Right atrium auricular region (tissue), 2 donors: ENCODE measurements at regions not wholly inside any gene's neighbourhood (a gene's known extent, or its start where the extent isn't known, plus 50 kb on each side); places are given as distances from the start of the nearest gene placed in this dataset.

Experiments
- DNase-seq: peaks from one replicate; pipeline ENCODE4 v3.0.0-alpha.2; 2019; ENCODE audit warnings: low spot score
- H3K27ac ChIP-seq, 2 donors: fragments of 200-600 bp; sonication (generic); 1 replicate in 1 of 2; 2 replicates in 1 of 2; pipeline ENCODE4 v1.5.1; 2016 to 2019
- H3K27me3 ChIP-seq, 2 donors: fragments of 200-600 bp; sonication (generic); one replicate each; pipeline versions ENCODE4 v1.5.1 to v1.6.0; 2017 to 2019
- H3K36me3 ChIP-seq: fragments of 200-600 bp; sonication (generic); one replicate; pipeline ENCODE4 v1.5.1; 2016
- H3K4me1 ChIP-seq, 2 donors: fragments of 200-600 bp; sonication (generic); one replicate each; pipeline versions ENCODE4 v1.5.1 to v1.6.0; 2017 to 2019
- H3K4me3 ChIP-seq, 2 donors: fragments of 200-600 bp; sonication (generic); 1 replicate in 1 of 2; 2 replicates in 1 of 2; pipeline ENCODE4 v1.5.1; 2017 to 2019; ENCODE audit warnings: mild to moderate bottlenecking in 1 of 2, moderate library complexity in 1 of 2
- H3K9me3 ChIP-seq, 2 donors: fragments of 200-600 bp; sonication (generic); one replicate each; pipeline ENCODE4 v1.5.1; 2019
- CTCF ChIP-seq, 2 donors: fragments of 200-600 bp; sonication (generic); IDR thresholded peaks; one replicate each; pipeline ENCODE4 v1.5.1; 2019; ENCODE audit warnings: antibody characterized with exemption in 2 of 2

GRCh38 chr6:133693565-133693964 lies 195.3 kb upstream of the TCF21 start:
- Histone ChIP-seq H3K36me3 (no peaks in the 10 kb centered on the region), H3K4me1 (no peaks in the 10 kb centered on the region), H3K27me3 (no peaks in the 10 kb centered on the region), H3K4me3 (no peak overlapping the region), H3K27ac (no peak overlapping the region), H3K9me3 (peaks cover 0 to 7% of the 10 kb centered on the region in 2 donors)
- no peak for DNase-seq
- no peak for TF ChIP-seq CTCF (IDR thresholded peaks at IDR 0.05)

- no peaks in the 10 kb centered on the region for H3K36me3 ChIP-seq
- no peak for DNase-seq
- TF ChIP-seq CTCF (IDR thresholded peaks at IDR 0.05) = no peak
- H3K4me3 ChIP-seq = no peak overlapping the region
- no peak overlapping the region for H3K27ac ChIP-seq
- H3K9me3 ChIP-seq = peaks cover 0 to 7% of the 10 kb centered on the region in 2 donors
- no peaks in the 10 kb centered on the region for H3K4me1 ChIP-seq
- no peaks in the 10 kb centered on the region for H3K27me3 ChIP-seq
Measured at GRCh38 chr6:133697185-133697584, 191.7 kb upstream of the TCF21 start.

- Histone ChIP-seq H3K4me3 (no peak overlapping the region), H3K27ac (no peak overlapping the region), H3K4me1 (no peaks in the 10 kb centered on the region), H3K36me3 (no peaks in the 10 kb centered on the region), H3K9me3 (peaks cover 0 to 7% of the 10 kb centered on the region in 2 donors), H3K27me3 (no peaks in the 10 kb centered on the region)
- TF ChIP-seq CTCF (IDR thresholded peaks at IDR 0.05) = no peak
- DNase-seq = no peak
Measured at GRCh38 chr6:133697666-133698065, 191.2 kb upstream of the TCF21 start.

GRCh38 chr6:133698272-133698671 lies 190.6 kb upstream of the TCF21 start:
- no peaks in the 10 kb centered on the region for H3K36me3 ChIP-seq
- TF ChIP-seq CTCF (IDR thresholded peaks at IDR 0.05) = no peak
- no peaks in the 10 kb centered on the region for H3K4me1 ChIP-seq
- H3K4me3 ChIP-seq = no peak overlapping the region
- no peak overlapping the region for H3K27ac ChIP-seq
- H3K9me3 ChIP-seq = peaks cover 0 to 7% of the 10 kb centered on the region in 2 donors
- H3K27me3 ChIP-seq = no peaks in the 10 kb centered on the region
- no peak for DNase-seq

- no peak for TF ChIP-seq CTCF (IDR thresholded peaks at IDR 0.05)
Measured at GRCh38 chr6:133699741-133700385, 189.1 kb upstream of the TCF21 start.

More at GRCh38 chr6:133699741-133700385, 189.1 kb upstream of the TCF21 start:
- Histone ChIP-seq H3K27me3 (no peaks in the 10 kb centered on the region), H3K27ac (no peak overlapping the region), H3K36me3 (no peaks in the 10 kb centered on the region), H3K9me3 (peaks cover 0 to 7% of the 10 kb centered on the region in 2 donors), H3K4me3 (no peak overlapping the region), H3K4me1 (no peaks in the 10 kb centered on the region)
- DNase-seq = no peak
